HEK293 (cell line): ENCODE measurements at regions not wholly inside any gene's neighbourhood (a gene's known extent, or its start where the extent isn't known, plus 50 kb on each side); places are given as distances from the start of the nearest gene placed in this dataset.

ENCODE experiments used
- BCL11A ChIP-seq: fragments of 450-650 bp; formaldehyde crosslinking; IDR thresholded peaks from 2 replicates; pipeline ENCODE4 v1.5.1; 2016; ENCODE audit warnings: low read depth, missing biosample characterization, missing genetic modification characterization
- REST ChIP-seq: fragments of 450-650 bp; formaldehyde crosslinking; IDR thresholded peaks from 2 replicates; pipeline ENCODE4 v1.5.1; 2016; ENCODE audit warnings: missing biosample characterization, missing genetic modification characterization
- TCF7L2 ChIP-seq: IDR thresholded peaks from 2 replicates; pipeline ENCODE4 v1.6.1; 2011; ENCODE audit warnings: low read depth, mild to moderate bottlenecking, inconsistent platforms, low read length, moderate library complexity, borderline replicate concordance
- ZBTB1 ChIP-seq: fragments of 450-650 bp; formaldehyde crosslinking; IDR thresholded peaks from 2 replicates; pipeline ENCODE4 v1.5.1; 2016; ENCODE audit warnings: missing biosample characterization, missing genetic modification characterization
- ZNF138 ChIP-seq: fragments of 450-650 bp; formaldehyde crosslinking; IDR thresholded peaks from 2 replicates; pipeline ENCODE4 v1.5.1; 2016; ENCODE audit warnings: missing biosample characterization, missing genetic modification characterization, borderline replicate concordance
- ZNF24 ChIP-seq: fragments of 450-650 bp; formaldehyde crosslinking; IDR thresholded peaks from 2 replicates; pipeline ENCODE4 v1.5.1; 2016; ENCODE audit warnings: missing biosample characterization, missing genetic modification characterization
- ZNF350 ChIP-seq: fragments of 450-650 bp; formaldehyde crosslinking; IDR thresholded peaks from 2 replicates; pipeline ENCODE4 v1.5.0; 2017; ENCODE audit warnings: missing biosample characterization, mild to moderate bottlenecking, missing genetic modification characterization
- ZSCAN30 ChIP-seq: fragments of 450-650 bp; IDR thresholded peaks from 2 replicates; pipeline ENCODE4 v1.5.1; 2018; ENCODE audit warnings: missing biosample characterization, mild to moderate bottlenecking, missing genetic modification characterization, moderate library complexity
- TF ChIP-seq, protein P1 (sequence below): fragments of 450-650 bp; formaldehyde crosslinking; IDR thresholded peaks from 2 replicates; pipeline ENCODE4 v1.5.1; 2016; ENCODE audit warnings: missing biosample characterization, missing genetic modification characterization
- TF ChIP-seq, protein P2 (sequence below): fragments of 450-650 bp; formaldehyde crosslinking; IDR thresholded peaks from 2 replicates; pipeline ENCODE4 v1.5.1; 2016; ENCODE audit warnings: missing biosample characterization, missing genetic modification characterization

- TF ChIP-seq, protein P1, sequence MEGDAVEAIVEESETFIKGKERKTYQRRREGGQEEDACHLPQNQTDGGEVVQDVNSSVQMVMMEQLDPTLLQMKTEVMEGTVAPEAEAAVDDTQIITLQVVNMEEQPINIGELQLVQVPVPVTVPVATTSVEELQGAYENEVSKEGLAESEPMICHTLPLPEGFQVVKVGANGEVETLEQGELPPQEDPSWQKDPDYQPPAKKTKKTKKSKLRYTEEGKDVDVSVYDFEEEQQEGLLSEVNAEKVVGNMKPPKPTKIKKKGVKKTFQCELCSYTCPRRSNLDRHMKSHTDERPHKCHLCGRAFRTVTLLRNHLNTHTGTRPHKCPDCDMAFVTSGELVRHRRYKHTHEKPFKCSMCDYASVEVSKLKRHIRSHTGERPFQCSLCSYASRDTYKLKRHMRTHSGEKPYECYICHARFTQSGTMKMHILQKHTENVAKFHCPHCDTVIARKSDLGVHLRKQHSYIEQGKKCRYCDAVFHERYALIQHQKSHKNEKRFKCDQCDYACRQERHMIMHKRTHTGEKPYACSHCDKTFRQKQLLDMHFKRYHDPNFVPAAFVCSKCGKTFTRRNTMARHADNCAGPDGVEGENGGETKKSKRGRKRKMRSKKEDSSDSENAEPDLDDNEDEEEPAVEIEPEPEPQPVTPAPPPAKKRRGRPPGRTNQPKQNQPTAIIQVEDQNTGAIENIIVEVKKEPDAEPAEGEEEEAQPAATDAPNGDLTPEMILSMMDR: no peak
- TF ChIP-seq REST (tag by site-specific recombination): no peak
- TF ChIP-seq ZBTB1 (tag by site-specific recombination): no peak
- TF ChIP-seq ZNF24: no peak
- TF ChIP-seq BCL11A (tag by site-specific recombination): no peak
- TF ChIP-seq, protein P2, sequence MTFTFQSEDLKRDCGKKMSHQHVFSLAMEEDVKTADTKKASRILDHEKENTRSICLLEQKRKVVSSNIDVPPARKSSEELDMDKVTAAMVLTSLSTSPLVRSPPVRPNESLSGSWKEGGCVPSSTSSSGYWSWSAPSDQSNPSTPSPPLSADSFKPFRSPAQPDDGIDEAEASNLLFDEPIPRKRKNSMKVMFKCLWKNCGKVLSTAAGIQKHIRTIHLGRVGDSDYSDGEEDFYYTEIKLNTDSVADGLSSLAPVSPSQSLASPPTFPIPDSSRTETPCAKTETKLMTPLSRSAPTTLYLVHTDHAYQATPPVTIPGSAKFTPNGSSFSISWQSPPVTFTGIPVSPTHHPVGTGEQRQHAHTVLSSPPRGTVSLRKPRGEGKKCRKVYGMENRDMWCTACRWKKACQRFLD (tag by site-specific recombination): no peak
- no peak for TF ChIP-seq TCF7L2
- TF ChIP-seq ZNF138 (tag by site-specific recombination): no peak
- TF ChIP-seq ZSCAN30 (tag by site-specific recombination): no peak
- no peak for TF ChIP-seq ZNF350
Observed at GRCh38 chr9:135346438-135347050, 133.0 kb upstream of the PPP1R26 start.
